ENCODE measurements at regions not wholly inside any gene's neighbourhood (a gene's known extent, or its start where the extent isn't known, plus 50 kb on each side); places are given as distances from the start of the nearest gene placed in this dataset.

DNA sequence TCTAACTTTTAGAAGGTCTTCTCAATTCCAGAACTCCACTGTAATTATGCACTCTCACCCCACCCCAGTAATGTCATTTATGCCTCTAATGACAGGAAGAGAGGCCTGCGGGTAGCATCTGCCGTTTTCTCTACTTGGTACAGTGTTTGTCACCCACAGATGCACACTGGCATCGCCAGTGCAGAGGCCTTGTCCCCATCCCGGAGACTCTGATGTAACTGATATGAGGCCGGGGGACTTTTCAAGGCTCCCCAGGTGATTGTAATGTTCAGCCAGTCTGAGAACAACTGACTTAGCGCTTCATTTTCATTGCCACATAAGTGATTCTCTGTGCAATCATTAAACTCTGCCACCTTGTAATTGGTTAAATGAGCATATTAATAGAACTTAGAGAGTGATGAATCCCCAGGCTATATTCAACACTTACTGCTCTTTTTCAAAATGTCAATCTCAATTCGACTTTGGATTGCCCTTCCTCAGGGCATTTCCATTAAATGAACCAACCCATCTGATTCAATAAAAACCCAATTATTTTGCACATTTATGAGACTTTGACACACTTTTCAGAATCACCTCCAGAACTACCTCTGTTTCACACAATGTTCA lies 113.2 kb downstream of the HERPUD2 start:
- DNase-seq (ENCODE audit: low spot score): no peak

GRCh38 chr7:35576031-35576573 lies 118.8 kb downstream of the HERPUD2 start:
- no peak for DNase-seq (ENCODE audit: low spot score)

- DNase-seq (ENCODE audit: low spot score): no peak
Measured at GRCh38 chr7:35571611-35572240, 123.2 kb downstream of the HERPUD2 start.

DNA sequence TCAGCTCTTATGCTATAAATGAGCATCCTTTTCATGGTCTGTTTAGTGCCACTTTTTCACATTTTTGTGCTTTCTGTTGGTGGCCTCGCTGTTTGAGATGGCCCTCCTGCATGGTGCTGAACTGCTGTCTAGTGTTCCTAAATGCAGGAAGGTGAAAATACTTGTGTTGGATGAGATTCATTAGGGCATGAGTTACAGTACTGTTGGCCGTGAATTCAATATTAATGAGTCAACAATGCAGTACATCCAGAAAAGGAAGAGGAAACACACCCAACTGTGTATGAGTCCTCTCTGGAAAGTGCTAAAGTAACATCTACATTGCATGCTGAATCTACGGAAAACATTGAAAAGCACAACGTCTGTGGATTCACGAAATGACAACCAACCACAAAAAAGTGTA lies 124.0 kb downstream of the HERPUD2 start:
- DNase-seq (ENCODE audit: low spot score): no peak

- no peak for DNase-seq (ENCODE audit: low spot score)
Measured at GRCh38 chr7:35565927-35566326, 129.0 kb downstream of the HERPUD2 start.

DNA sequence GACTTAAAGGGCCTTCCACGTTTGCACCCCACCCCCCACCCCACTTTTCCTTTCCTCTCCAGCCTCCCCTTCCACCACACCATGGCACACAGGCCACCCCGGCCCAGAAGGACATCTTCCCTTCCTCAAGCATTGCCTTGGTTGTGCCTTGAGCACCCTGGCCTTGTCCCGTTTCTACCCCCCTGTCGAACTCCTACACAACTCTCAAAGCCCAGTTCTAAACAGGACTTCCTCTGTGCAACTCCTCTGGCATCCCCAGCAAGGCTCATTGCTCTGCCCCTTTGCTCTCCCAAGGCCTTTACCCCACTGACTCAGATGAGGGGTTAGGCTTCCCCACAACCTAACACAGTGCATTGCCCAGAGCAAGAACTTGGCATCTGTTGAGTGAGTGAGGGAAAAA lies 136.1 kb downstream of the HERPUD2 start:
- no peak for DNase-seq (ENCODE audit: low spot score)

GRCh38 chr7:35556515-35557471 lies 138.1 kb downstream of the HERPUD2 start:
- DNase-seq (ENCODE audit: low spot score): no peak

- no peak for DNase-seq (ENCODE audit: low spot score)
Measured at GRCh38 chr7:35555934-35556333, 139.0 kb downstream of the HERPUD2 start.

DNA sequence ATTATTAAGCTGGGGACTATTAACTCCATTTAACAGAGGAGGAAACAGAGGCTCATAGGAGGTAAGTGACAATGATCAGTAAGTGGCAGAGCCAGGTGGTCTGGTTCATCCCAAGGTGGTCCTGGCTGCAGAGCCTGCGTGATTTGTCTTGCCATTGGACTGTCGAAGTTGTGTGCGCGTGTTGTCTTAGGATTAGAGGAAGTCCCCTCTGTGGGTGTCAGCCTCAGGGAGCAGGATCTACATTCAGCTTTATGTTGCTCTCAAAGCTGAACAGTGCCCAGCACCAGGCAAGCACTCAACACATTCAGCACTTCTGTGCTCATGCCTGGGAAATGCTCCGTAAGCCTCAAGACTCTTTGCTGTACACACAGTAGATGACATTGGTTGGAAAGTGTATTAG lies 139.5 kb downstream of the HERPUD2 start:
- no peak for DNase-seq (ENCODE audit: low spot score)

- no peak for DNase-seq (ENCODE audit: low spot score)
Measured at GRCh38 chr7:35553519-35553918, 141.4 kb downstream of the HERPUD2 start.

GRCh38 chr7:35552691-35553090 lies 142.2 kb downstream of the HERPUD2 start:
- no peak for DNase-seq (ENCODE audit: low spot score)

DNA sequence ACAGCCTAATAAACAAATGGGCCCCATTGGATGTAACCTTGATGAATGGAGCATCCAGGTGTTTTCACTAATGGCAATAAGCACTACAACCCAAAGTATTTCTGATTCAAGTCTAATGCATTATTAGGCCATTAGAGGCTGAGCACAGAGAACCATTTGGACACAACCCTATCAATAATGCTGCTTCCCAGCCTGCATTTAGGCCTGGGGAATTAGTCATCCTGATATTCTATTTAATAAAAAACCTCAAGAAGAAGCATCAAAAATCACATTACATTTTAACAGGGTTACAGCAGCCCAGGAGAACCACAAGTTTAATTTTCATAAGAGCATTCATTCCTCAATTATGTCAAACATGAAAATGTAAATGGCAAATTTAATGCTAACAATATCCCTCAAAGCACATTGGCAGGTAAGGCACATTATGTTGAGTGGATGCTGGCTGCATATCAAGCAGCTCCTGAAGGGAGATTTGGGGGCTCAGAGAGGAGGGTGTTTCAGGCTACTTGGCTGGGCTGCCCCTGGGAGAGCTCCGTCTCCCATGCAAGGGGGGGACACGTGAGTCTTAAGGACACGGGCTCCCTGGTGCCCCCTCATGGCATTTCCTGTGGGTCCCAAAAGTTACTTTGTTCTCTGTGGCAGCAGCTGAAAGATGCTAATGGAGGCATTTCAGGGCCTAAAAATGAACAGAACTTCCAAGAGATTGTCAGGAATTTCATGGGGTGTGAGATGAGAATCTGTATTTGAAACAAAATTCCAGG lies 143.4 kb downstream of the HERPUD2 start:
- no peak for DNase-seq (ENCODE audit: low spot score)

- DNase-seq (ENCODE audit: low spot score): no peak
Measured at GRCh38 chr7:35550831-35551230, 144.1 kb downstream of the HERPUD2 start.

GRCh38 chr7:35549781-35550180 lies 145.2 kb downstream of the HERPUD2 start:
- DNase-seq (ENCODE audit: low spot score): no peak

GRCh38 chr7:35548291-35548690 lies 146.6 kb downstream of the HERPUD2 start:
- DNase-seq (ENCODE audit: low spot score): no peak

DNA sequence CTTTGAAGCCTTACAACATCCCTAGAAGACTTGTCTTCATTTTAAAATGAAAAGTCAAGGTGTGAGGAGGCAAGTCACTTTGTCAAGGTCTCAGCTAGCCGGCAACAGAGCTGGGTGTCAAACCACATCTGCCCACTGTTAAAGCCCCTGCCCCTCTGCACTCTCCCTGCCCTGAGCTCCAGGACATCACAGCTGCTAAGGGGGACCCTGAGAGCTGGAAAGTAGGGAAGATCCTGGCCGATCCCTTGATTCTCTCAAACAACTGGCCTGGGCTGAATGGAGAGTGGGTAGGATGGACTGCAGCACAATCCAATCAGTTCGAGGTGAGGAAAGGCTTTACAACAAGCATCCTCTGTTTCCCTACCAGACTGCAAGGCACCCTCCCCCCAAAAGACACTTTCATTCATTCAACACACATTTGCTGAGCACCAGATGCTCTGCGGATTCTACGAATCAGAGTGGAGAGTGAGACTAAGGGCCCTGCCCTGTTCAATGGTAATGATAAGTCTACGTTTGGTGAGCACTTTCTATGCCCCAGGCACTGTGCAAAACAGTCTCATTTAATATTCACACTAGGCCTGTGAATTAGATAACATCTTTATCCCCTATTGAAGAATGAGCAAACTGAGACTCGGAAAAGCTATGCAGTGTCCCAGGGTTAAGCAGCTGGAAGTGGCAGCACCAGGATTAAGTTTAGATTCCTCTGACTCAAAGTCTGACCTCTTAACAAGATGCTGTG lies 148.1 kb downstream of the HERPUD2 start:
- no peak for DNase-seq (ENCODE audit: low spot score)

- no peak for DNase-seq (ENCODE audit: low spot score)
Measured at GRCh38 chr7:35545831-35546230, 149.1 kb downstream of the HERPUD2 start.

DNA sequence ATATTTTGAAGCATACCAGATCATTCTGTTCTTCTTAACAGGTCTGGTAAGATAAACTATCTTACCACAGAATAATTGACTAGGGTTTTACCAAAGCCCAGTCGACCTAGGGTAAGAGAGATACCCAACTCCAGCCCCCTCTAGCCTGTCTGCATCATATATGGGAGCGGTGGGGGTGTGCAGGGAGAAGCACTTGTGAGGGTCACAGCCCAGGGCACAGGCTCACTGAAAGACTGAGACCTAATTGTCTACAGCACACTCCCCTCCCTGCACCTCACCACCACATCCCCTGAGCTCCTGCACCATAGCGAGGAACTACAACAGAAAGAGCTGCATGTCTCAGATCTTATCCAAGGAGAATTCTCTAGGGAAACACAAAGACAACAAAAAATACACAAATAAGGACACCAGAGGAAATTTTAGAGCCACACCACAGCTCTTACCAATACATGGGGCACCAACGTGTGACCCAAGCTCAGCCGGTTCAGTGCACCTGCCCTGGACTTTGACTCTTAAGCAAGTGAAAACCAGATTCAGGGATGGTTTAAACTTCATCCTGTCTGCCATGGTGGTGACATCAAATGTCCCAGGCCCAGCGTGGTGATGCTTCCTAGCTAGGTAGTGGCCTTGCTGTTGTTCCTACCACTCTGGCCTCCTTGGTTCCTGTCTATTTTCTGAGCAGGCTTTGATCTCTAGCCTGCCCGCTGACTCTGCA lies 150.8 kb downstream of the HERPUD2 start:
- DNase-seq (ENCODE audit: low spot score): no peak

DNA sequence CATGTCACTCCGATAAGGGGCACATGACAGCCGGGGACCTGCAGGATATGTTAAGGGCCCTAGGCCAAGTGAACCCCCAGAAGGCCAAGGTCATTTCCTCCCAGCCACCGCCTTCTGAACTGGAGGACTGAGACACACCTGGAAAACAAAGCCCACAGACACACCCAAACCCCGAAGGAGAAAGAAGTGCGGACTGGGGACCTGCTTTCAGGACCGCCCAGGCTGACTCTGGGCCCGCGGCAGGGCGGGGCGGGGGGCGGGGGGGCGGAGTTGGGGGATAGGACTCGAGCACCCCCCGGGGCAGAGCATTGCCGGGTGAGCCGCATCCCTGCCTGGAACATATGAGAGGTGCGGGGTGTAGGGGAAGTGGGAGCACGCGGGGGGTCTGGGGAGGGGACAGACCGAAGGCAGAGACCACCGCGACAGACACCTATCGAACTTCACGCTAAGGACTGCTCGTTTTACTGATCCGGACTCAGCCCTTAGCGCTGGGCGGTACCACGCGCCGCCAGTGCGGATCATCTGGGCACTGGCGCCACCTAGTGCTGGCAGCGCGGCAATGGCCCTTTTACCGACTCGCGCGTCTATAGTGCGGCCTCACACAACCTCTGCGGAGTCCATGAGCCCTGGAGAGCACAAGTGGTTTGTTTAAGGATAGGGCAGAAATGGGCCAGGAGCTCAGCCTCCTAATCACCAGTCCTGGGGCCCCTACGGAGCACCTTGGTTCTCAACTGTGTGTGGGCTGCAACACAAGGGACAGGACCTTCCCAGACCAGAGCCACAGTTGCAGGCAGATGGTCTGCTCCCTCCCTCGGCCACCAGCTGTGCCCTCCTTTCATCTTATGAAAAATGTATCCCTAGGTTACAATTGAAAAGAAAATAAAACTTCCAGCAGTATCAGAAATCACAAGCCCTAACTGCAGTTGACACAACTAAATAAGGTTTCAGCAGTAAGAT lies 157.6 kb downstream of the HERPUD2 start:
- peak; percentile 75 for DNase-seq (ENCODE audit: low spot score)

All from CD4-positive, alpha-beta T cell treated with Interleukin-15 for 4 hours (primary cell).